ENCODE measurements at regions not wholly inside any gene's neighbourhood (a gene's known extent, or its start where the extent isn't known, plus 50 kb on each side); places are given as distances from the start of the nearest gene placed in this dataset.

GRCh38 chr5:133735346-133735745 is 123.0 kb upstream of the FSTL4 start:
- TF ChIP-seq CTCF (IDR thresholded peaks at IDR 0.05; ENCODE audit: low read depth, low read length) (no peak), EZH2phosphoT487 (IDR thresholded peaks at IDR 0.05; ENCODE audit: low read depth) (no peak)

All from OCI-LY3 (cell line).